Type B pancreatic cell (in vitro differentiated cells): ENCODE measurements at regions not wholly inside any gene's neighbourhood (a gene's known extent, or its start where the extent isn't known, plus 50 kb on each side); places are given as distances from the start of the nearest gene placed in this dataset.

Source experiments
- DNase-seq: peaks from one replicate; pipeline ENCODE4 v3.0.0; 2021; ENCODE audit warnings: mixed read lengths; ENCODE audit not compliant: unreplicated experiment; ENCODE audit errors: extremely low spot score
- H3K27ac Mint-ChIP-seq: 2 replicates; pipeline ENCODE4 v1.8.0; 2021; ENCODE audit warnings: mild to moderate bottlenecking, mixed read lengths
- H3K27me3 Mint-ChIP-seq: 2 replicates; pipeline ENCODE4 v1.8.0; 2021; ENCODE audit warnings: mixed read lengths
- H3K36me3 Mint-ChIP-seq: 2 replicates; pipeline ENCODE4 v1.8.0; 2021; ENCODE audit warnings: mixed read lengths
- H3K4me1 Mint-ChIP-seq: one replicate; pipeline ENCODE4 v1.8.0; 2021; ENCODE audit warnings: mixed read lengths; ENCODE audit not compliant: unreplicated experiment
- H3K4me3 Mint-ChIP-seq: 2 replicates; pipeline ENCODE4 v1.8.0; 2021; ENCODE audit warnings: mild to moderate bottlenecking, mixed read lengths
- H3K9me3 Mint-ChIP-seq: 2 replicates; pipeline ENCODE4 v1.8.0; 2021; ENCODE audit warnings: mixed read lengths
- CTCF ChIP-seq: fragments of 200-600 bp; sonication (generic); conservative IDR thresholded peaks from 2 replicates; pipeline ENCODE4 v1.5.0; 2021; ENCODE audit warnings: antibody characterized with exemption, mild to moderate bottlenecking

GRCh38 chr1:167145965-167146364, 52.1 kb downstream of the STYXL2 start:
- no peak for DNase-seq
- TF ChIP-seq CTCF = no peak
- peaks cover 13% of the 10 kb centered on the region for H3K4me1 Mint-ChIP-seq
- no peak overlapping the region for H3K27ac Mint-ChIP-seq
- H3K9me3 Mint-ChIP-seq = peaks cover 7% of the 10 kb centered on the region
- no peaks in the 10 kb centered on the region for H3K27me3 Mint-ChIP-seq
- H3K4me3 Mint-ChIP-seq = no peak overlapping the region
- no peaks in the 10 kb centered on the region for H3K36me3 Mint-ChIP-seq

GRCh38 chr1:167146903-167147539, 53.1 kb downstream of the STYXL2 start:
- H3K4me1 Mint-ChIP-seq = peaks cover 13% of the 10 kb centered on the region
- H3K27ac Mint-ChIP-seq = no peak overlapping the region
- no peaks in the 10 kb centered on the region for H3K27me3 Mint-ChIP-seq
- peaks cover 7% of the 10 kb centered on the region for H3K9me3 Mint-ChIP-seq
- no peaks in the 10 kb centered on the region for H3K36me3 Mint-ChIP-seq
- no peak overlapping the region for H3K4me3 Mint-ChIP-seq
- no peak for TF ChIP-seq CTCF
- DNase-seq = no peak

- Mint-ChIP-seq H3K27ac (no peak overlapping the region), H3K4me3 (no peak overlapping the region), H3K27me3 (no peaks in the 10 kb centered on the region), H3K4me1 (peaks cover 19% of the 10 kb centered on the region), H3K9me3 (peaks cover 7% of the 10 kb centered on the region), H3K36me3 (no peaks in the 10 kb centered on the region)
- no peak for TF ChIP-seq CTCF
- no peak for DNase-seq
Observed at GRCh38 chr1:167148421-167148820, 54.5 kb downstream of the STYXL2 start.

- Mint-ChIP-seq H3K27me3 (no peaks in the 10 kb centered on the region), H3K4me1 (peaks cover 19% of the 10 kb centered on the region), H3K9me3 (peaks cover 7% of the 10 kb centered on the region), H3K36me3 (no peaks in the 10 kb centered on the region), H3K4me3 (no peak overlapping the region), H3K27ac (no peak overlapping the region)
- no peak for DNase-seq
- no peak for TF ChIP-seq CTCF
Observed at GRCh38 chr1:167149793-167150491, 56.1 kb downstream of the STYXL2 start.

- Mint-ChIP-seq H3K9me3 (peaks cover 7% of the 10 kb centered on the region), H3K4me3 (no peak overlapping the region), H3K27me3 (no peaks in the 10 kb centered on the region), H3K27ac (no peak overlapping the region), H3K4me1 (peaks cover 19% of the 10 kb centered on the region), H3K36me3 (no peaks in the 10 kb centered on the region)
- DNase-seq = no peak
- no peak for TF ChIP-seq CTCF
Observed at GRCh38 chr1:167150492-167150833, 56.6 kb downstream of the STYXL2 start.
